Right atrium auricular region (tissue), 2 donors: ENCODE measurements at regions not wholly inside any gene's neighbourhood (a gene's known extent, or its start where the extent isn't known, plus 50 kb on each side); places are given as distances from the start of the nearest gene placed in this dataset.

Experiments
- DNase-seq: peaks from one replicate; pipeline ENCODE4 v3.0.0-alpha.2; 2019; ENCODE audit warnings: low spot score
- H3K27ac ChIP-seq, 2 donors: fragments of 200-600 bp; sonication (generic); 1 replicate in 1 of 2; 2 replicates in 1 of 2; pipeline ENCODE4 v1.5.1; 2016 to 2019
- H3K27me3 ChIP-seq, 2 donors: fragments of 200-600 bp; sonication (generic); one replicate each; pipeline versions ENCODE4 v1.5.1 to v1.6.0; 2017 to 2019
- H3K36me3 ChIP-seq: fragments of 200-600 bp; sonication (generic); one replicate; pipeline ENCODE4 v1.5.1; 2016
- H3K4me1 ChIP-seq, 2 donors: fragments of 200-600 bp; sonication (generic); one replicate each; pipeline versions ENCODE4 v1.5.1 to v1.6.0; 2017 to 2019
- H3K4me3 ChIP-seq, 2 donors: fragments of 200-600 bp; sonication (generic); 1 replicate in 1 of 2; 2 replicates in 1 of 2; pipeline ENCODE4 v1.5.1; 2017 to 2019; ENCODE audit warnings: mild to moderate bottlenecking in 1 of 2, moderate library complexity in 1 of 2
- H3K9me3 ChIP-seq, 2 donors: fragments of 200-600 bp; sonication (generic); one replicate each; pipeline ENCODE4 v1.5.1; 2019
- CTCF ChIP-seq, 2 donors: fragments of 200-600 bp; sonication (generic); IDR thresholded peaks; one replicate each; pipeline ENCODE4 v1.5.1; 2019; ENCODE audit warnings: antibody characterized with exemption in 2 of 2

GRCh38 chr10:3593611-3594010 lies 191.4 kb downstream of the KLF6 start:
- DNase-seq = no peak
- Histone ChIP-seq H3K36me3 (no peaks in the 10 kb centered on the region), H3K9me3 (no peaks in the 10 kb centered on the region), H3K4me3 (no peak overlapping the region), H3K27ac (no peak overlapping the region), H3K4me1 (no peaks in the 10 kb centered on the region), H3K27me3 (no peaks in the 10 kb centered on the region)
- TF ChIP-seq CTCF (IDR thresholded peaks at IDR 0.05) = no peak

GRCh38 chr10:3592424-3592823 lies 192.6 kb downstream of the KLF6 start:
- TF ChIP-seq CTCF (IDR thresholded peaks at IDR 0.05) = no peak
- H3K27ac ChIP-seq = no peak overlapping the region
- no peak overlapping the region for H3K4me3 ChIP-seq
- no peaks in the 10 kb centered on the region for H3K36me3 ChIP-seq
- no peaks in the 10 kb centered on the region for H3K9me3 ChIP-seq
- no peaks in the 10 kb centered on the region for H3K4me1 ChIP-seq
- no peaks in the 10 kb centered on the region for H3K27me3 ChIP-seq
- DNase-seq = no peak

- H3K27me3 ChIP-seq = no peaks in the 10 kb centered on the region
- no peak overlapping the region for H3K4me3 ChIP-seq
- no peaks in the 10 kb centered on the region for H3K36me3 ChIP-seq
- H3K27ac ChIP-seq = no peak overlapping the region
- DNase-seq = no peak
- H3K4me1 ChIP-seq = no peaks in the 10 kb centered on the region
- TF ChIP-seq CTCF (IDR thresholded peaks at IDR 0.05) = no peak
- H3K9me3 ChIP-seq = no peaks in the 10 kb centered on the region
Measured at GRCh38 chr10:3588816-3589215, 196.2 kb downstream of the KLF6 start.

- DNase-seq = no peak
- Histone ChIP-seq H3K27ac (no peak overlapping the region), H3K9me3 (no peaks in the 10 kb centered on the region), H3K4me3 (no peak overlapping the region), H3K4me1 (no peaks in the 10 kb centered on the region), H3K36me3 (no peaks in the 10 kb centered on the region), H3K27me3 (no peaks in the 10 kb centered on the region)
- TF ChIP-seq CTCF (IDR thresholded peaks at IDR 0.05) = no peak
Measured at GRCh38 chr10:3588346-3588745, 196.7 kb downstream of the KLF6 start.

GRCh38 chr10:3584926-3585784 lies 199.9 kb downstream of the KLF6 start:
- Histone ChIP-seq H3K4me1 (peaks cover 0 to 5% of the 10 kb centered on the region in 2 donors), H3K36me3 (no peaks in the 10 kb centered on the region), H3K27me3 (no peaks in the 10 kb centered on the region), H3K27ac (no peak overlapping the region), H3K4me3 (no peak overlapping the region), H3K9me3 (no peaks in the 10 kb centered on the region)
- no peak for TF ChIP-seq CTCF (IDR thresholded peaks at IDR 0.05)
- DNase-seq = no peak

- no peaks in the 10 kb centered on the region for H3K27me3 ChIP-seq
- H3K9me3 ChIP-seq = no peaks in the 10 kb centered on the region
- H3K4me3 ChIP-seq = no peak overlapping the region
- DNase-seq = no peak
- no peaks in the 10 kb centered on the region for H3K36me3 ChIP-seq
- TF ChIP-seq CTCF (IDR thresholded peaks at IDR 0.05) = no peak
- no peak overlapping the region for H3K27ac ChIP-seq
- peaks cover 0 to 5% of the 10 kb centered on the region in 2 donors for H3K4me1 ChIP-seq
Measured at GRCh38 chr10:3580565-3580964, 204.4 kb downstream of the KLF6 start.
